Colonic mucosa (tissue), 4 donors: ENCODE measurements at regions not wholly inside any gene's neighbourhood (a gene's known extent, or its start where the extent isn't known, plus 50 kb on each side); places are given as distances from the start of the nearest gene placed in this dataset.
A peak's percentile ranks its signal among the peaks of the same experiment; 100 is the strongest.

ENCODE experiments used
- DNase-seq: peaks from one replicate; pipeline ENCODE4 v3.0.0-alpha.2; 2020
- H3K27ac ChIP-seq: fragments of 200-600 bp; one replicate; pipeline ENCODE4 v1.8.0; 2021
- H3K27me3 ChIP-seq: fragments of 200-600 bp; one replicate; pipeline ENCODE4 v1.8.0; 2021
- H3K36me3 ChIP-seq: fragments of 200-600 bp; one replicate; pipeline ENCODE4 v1.8.0; 2021
- H3K4me1 ChIP-seq: fragments of 200-600 bp; one replicate; pipeline ENCODE4 v1.8.0; 2021; ENCODE audit warnings: mild to moderate bottlenecking
- H3K4me3 ChIP-seq: fragments of 200-600 bp; one replicate; pipeline ENCODE4 v1.8.0; 2021
- H3K9ac ChIP-seq, 2 donors: one replicate each; pipeline ENCODE4 v1.7.0; 2013; ENCODE audit warnings: control low read depth in 2 of 2, low read depth in 2 of 2, low read length in 2 of 2
- H3K9me3 ChIP-seq: fragments of 200-600 bp; one replicate; pipeline ENCODE4 v1.8.0; 2021
- intact Hi-C: fragments of 100-400 bp; cut with DNase I; formaldehyde crosslinking; loops from one replicate; pipeline ENCODE4 v1.14.1; 2022
- TF ChIP-seq, protein P1 (sequence below): fragments of 200-600 bp; IDR thresholded peaks from one replicate; pipeline ENCODE4 v1.8.0; 2022; ENCODE audit warnings: antibody characterized with exemption, mild to moderate bottlenecking
- donor health status: healthy.
- donor health status: DM: no; HTN: no; CAD: no.
- donor health status: DM: no; HTN: no; CAD: no.

DNA sequence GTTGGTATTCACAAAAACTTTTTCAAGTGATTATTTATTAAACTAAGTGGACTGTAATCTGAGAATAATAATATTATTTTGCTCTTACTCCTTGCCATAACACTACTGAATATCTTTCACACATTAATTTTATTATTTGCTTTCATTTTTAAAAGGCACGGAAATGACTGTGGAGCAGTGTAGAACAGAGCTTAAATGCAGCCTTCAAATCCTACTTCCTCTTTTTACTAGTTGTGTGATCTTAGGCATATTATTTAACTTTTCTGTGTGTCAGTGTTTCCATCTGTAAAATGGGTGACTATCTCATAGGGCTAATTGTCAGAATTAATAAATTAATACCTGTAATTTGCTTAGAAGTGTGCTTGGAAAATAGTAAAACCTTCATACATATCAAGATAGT lies 55.5 kb upstream of the SLC8A1 start:
- Histone ChIP-seq H3K27me3 (no peaks in the 10 kb centered on the region), H3K4me1 (no peaks in the 10 kb centered on the region), H3K36me3 (no peaks in the 10 kb centered on the region), H3K9me3 (no peaks in the 10 kb centered on the region), H3K27ac (no peak overlapping the region), H3K4me3 (no peak overlapping the region), H3K9ac (no peak overlapping the region)
- intact Hi-C loops: no loop called here
- DNase-seq: no peak
- TF ChIP-seq, protein P1, sequence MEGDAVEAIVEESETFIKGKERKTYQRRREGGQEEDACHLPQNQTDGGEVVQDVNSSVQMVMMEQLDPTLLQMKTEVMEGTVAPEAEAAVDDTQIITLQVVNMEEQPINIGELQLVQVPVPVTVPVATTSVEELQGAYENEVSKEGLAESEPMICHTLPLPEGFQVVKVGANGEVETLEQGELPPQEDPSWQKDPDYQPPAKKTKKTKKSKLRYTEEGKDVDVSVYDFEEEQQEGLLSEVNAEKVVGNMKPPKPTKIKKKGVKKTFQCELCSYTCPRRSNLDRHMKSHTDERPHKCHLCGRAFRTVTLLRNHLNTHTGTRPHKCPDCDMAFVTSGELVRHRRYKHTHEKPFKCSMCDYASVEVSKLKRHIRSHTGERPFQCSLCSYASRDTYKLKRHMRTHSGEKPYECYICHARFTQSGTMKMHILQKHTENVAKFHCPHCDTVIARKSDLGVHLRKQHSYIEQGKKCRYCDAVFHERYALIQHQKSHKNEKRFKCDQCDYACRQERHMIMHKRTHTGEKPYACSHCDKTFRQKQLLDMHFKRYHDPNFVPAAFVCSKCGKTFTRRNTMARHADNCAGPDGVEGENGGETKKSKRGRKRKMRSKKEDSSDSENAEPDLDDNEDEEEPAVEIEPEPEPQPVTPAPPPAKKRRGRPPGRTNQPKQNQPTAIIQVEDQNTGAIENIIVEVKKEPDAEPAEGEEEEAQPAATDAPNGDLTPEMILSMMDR: no peak

DNA sequence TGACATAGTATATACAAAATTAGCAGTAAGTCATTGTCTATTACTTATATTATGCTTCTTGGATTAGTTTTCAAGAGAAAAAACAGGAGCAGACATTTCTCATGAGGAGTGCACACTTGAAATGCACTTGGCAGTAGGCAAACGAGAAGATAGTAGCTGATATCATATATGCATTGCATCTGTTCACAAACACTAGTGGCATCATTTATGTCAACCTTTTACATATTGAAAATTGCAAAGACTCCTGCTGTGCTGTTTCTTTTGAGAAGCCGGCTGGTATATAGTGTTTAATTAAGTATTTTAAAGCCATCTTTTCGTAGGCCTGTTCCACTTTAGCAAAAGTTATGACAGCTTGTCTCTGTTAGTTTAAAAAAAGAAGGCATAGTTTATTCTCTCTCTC lies 58.4 kb upstream of the SLC8A1 start:
- no peak for DNase-seq
- no peaks in the 10 kb centered on the region for H3K9me3 ChIP-seq
- TF ChIP-seq, protein P1: no peak
- no peaks in the 10 kb centered on the region for H3K27me3 ChIP-seq
- H3K9ac ChIP-seq: no peak overlapping the region
- intact Hi-C loops: no loop called here
- no peak overlapping the region for H3K27ac ChIP-seq
- H3K36me3 ChIP-seq: no peaks in the 10 kb centered on the region
- H3K4me3 ChIP-seq: no peak overlapping the region
- no peaks in the 10 kb centered on the region for H3K4me1 ChIP-seq

DNA sequence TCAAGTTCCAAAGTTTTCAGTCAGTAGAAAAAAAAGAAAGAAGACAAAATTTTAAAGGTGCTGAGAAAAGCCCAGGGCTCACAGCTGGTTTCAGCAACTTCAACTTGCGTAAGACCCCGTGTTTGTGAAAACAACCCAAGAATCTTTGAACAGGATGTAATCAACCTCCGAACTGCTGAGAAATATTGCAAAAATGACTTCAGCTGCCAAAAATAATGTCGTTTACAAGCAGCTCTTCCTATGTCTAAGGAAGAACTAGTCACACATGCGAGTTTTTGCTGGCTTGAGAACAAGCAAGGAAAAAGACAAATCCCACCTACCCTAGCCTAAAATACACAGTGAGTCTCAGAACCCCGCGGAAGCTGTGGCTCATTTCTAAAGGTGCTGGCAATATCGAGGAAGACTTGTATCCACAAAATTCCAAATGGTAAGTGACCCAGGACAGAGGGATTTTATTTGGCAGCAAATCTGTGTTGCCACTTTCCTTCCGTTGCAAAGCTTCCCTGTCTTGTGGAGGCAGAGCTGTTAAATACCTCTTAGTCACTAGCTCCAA lies 59.8 kb upstream of the SLC8A1 start:
- H3K36me3 ChIP-seq: no peaks in the 10 kb centered on the region
- H3K4me3 ChIP-seq: peak overlapping the region; percentile 5
- intact Hi-C loops: no loop called here
- no peaks in the 10 kb centered on the region for H3K27me3 ChIP-seq
- peak overlapping the region; percentile 20 for H3K27ac ChIP-seq
- TF ChIP-seq, protein P1: no peak
- no peak for DNase-seq
- H3K9ac ChIP-seq: peak overlapping the region in 1 of 2 donors; percentile 39
- no peaks in the 10 kb centered on the region for H3K9me3 ChIP-seq
- no peaks in the 10 kb centered on the region for H3K4me1 ChIP-seq

DNA sequence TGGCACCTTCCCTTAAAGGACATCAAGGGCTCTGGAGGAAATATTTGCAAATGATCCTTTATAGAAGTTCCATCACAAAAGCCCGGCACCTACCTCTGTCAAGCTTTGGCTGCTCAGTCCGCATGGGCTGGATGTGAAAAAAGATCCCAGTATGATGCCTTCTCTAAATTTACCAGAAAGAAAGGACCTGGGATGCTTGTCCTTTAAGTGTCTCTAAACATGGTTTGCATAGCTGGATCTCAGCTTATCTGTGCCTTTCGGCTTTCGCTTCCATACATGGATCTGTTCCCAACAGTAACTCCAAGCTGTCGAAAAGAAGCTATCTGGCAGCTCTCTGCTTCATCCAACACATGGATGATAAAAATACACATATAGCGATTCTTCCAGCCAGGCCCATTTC lies 60.4 kb upstream of the SLC8A1 start:
- DNase-seq: no peak
- TF ChIP-seq, protein P1: no peak
- H3K9ac ChIP-seq: peak overlapping the region in 1 of 2 donors; percentile 15
- intact Hi-C loops: no loop called here
- H3K4me1 ChIP-seq: no peaks in the 10 kb centered on the region
- peak overlapping the region; percentile 5 for H3K4me3 ChIP-seq
- no peaks in the 10 kb centered on the region for H3K27me3 ChIP-seq
- H3K36me3 ChIP-seq: no peaks in the 10 kb centered on the region
- peak overlapping the region; percentile 20 for H3K27ac ChIP-seq
- H3K9me3 ChIP-seq: no peaks in the 10 kb centered on the region

DNA sequence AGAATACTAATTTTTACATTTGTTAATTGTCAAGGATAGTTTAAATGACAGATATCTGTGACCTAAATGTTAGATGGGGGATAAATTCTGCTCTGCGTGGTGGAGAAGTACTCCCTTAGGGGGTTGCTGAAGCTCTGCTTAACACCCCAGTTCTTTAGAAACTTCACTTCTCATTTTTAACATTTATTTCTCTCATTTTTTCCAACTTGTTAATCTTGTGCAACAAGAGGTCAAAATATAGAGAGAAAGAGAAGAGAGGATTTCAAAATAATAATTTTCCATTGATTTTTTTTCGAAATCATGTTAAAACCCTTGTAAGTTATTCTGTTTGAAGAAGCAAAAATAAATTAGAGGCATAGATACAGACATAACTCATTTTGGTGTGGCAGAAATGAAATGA lies 61.3 kb upstream of the SLC8A1 start:
- H3K27me3 ChIP-seq: no peaks in the 10 kb centered on the region

More for the DNA sequence above, 61.3 kb upstream of the SLC8A1 start:
- H3K4me1 ChIP-seq: no peaks in the 10 kb centered on the region
- no peak overlapping the region for H3K9ac ChIP-seq
- no peaks in the 10 kb centered on the region for H3K36me3 ChIP-seq
- H3K9me3 ChIP-seq: no peaks in the 10 kb centered on the region
- intact Hi-C loops: no loop called here
- TF ChIP-seq, protein P1: no peak
- no peak for DNase-seq
- H3K4me3 ChIP-seq: no peak overlapping the region
- H3K27ac ChIP-seq: no peak overlapping the region
